GM23248 (cell line): ENCODE measurements at regions not wholly inside any gene's neighbourhood (a gene's known extent, or its start where the extent isn't known, plus 50 kb on each side); places are given as distances from the start of the nearest gene placed in this dataset.

Experiments
- EZH2 ChIP-seq: fragments of 200-600 bp; sonication (generic); IDR thresholded peaks from 2 replicates; pipeline ENCODE4 v1.6.1; 2018; ENCODE audit warnings: antibody characterized with exemption, mild to moderate bottlenecking; ENCODE audit not compliant: insufficient read depth, poor library complexity, severe bottlenecking
- EZH2phosphoT487 ChIP-seq: fragments of 200-600 bp; sonication (generic); IDR thresholded peaks from 2 replicates; pipeline ENCODE4 v1.6.1; 2018; ENCODE audit warnings: antibody characterized with exemption, moderate library complexity, mild to moderate bottlenecking, low read depth; ENCODE audit not compliant: insufficient read depth

DNA sequence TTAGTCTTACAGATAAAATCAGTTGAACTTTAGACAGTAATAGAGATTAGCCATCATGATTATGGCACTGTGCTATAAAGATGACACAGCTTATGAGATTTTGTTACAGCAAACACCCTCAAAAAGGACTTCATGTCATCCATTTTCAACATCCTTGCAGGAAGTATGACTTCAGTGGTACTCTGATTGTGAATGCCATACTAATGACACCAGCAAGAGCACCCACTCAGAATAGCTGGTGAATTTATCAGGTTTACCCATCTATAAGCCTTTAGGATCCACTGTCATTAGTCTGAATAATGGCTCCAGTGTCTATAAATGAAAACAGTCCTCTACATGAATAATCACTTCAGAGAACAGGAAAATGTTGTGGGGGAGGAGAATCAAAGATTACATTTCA is 615.2 kb downstream of the RPS29 start:
- no peak for TF ChIP-seq EZH2
- no peak for TF ChIP-seq EZH2phosphoT487
